GM18868 (cell line): ENCODE measurements at regions not wholly inside any gene's neighbourhood (a gene's known extent, or its start where the extent isn't known, plus 50 kb on each side); places are given as distances from the start of the nearest gene placed in this dataset.
"Not testable (repeated sequence)": the region's sequence is repeated elsewhere in the genome, so short reads cannot be mapped to it uniquely, and the experiment has no call there.

Source experiments
- ATAC-seq: cut with Tn5 transposase; IDR thresholded peaks from one replicate; pipeline ENCODE4 v1.9.1; 2021; ENCODE audit warnings: mild to moderate bottlenecking, moderate library complexity; ENCODE audit not compliant: unreplicated experiment

- not testable (repeated sequence) for ATAC-seq
Observed at GRCh38 chr16:31581065-31581464, 53.4 kb downstream of the AHSP start.

GRCh38 chr16:31601737-31602384, 74.2 kb downstream of the AHSP start:
- not testable (repeated sequence) for ATAC-seq

GRCh38 chr16:31618130-31618529, 90.4 kb downstream of the AHSP start:
- no peak for ATAC-seq

DNA sequence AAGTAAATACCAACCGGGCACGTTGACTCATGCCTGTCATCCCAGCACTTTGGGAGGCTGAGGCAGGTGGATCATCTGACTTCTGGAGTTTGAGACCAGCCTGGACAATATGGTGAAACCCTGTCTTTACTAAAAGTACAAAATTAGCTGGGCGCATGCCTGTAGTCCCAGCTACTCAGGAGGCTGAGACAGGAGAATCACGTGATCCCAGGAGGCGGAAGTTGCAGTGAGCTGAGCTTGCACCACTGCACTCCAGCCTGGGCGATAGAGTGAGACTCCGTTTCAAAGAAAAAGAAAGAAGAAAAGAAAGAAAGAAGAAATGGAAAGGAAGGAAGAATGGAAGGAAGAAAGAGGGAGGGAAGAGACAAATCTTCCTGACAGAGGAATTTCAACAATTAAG, 108.7 kb downstream of the AHSP start:
- ATAC-seq: no peak

DNA sequence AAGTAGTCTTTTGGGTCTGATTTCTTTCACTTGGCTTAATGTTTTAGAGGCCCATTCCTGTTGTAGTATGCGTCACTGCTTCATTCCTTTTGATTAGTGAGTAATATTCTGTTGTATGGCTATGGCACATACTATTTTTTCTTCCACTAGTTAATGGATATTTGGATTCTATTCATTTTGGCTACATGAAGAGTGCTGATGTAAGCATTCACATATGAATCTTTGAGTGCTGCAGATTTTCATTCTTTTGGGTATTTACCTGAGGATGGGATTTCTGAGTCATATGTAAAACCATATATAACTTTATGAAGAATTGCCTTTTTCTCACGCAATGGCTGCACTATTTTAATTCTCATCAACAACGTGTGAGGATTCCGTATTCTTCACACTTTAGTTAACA, 113.6 kb downstream of the AHSP start:
- ATAC-seq: no peak

DNA sequence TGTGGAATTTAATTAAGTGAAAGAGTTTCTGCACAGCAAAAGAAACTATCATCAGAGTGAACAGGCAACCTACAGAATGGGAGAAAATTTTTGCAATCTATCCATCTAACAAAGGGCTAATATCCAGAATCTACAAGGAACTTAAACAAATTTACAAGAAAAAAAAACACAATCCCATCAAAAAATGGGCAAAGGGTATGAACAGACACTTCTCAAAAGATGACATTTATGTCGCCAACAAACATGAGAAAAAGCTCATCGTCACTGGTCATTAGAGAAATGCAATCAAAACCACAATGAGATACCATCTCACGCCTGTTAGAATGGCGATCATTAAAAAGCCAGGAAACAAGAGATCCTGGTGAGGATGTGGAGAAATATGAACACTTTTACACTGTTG, 128.0 kb downstream of the AHSP start:
- not testable (repeated sequence) for ATAC-seq

DNA sequence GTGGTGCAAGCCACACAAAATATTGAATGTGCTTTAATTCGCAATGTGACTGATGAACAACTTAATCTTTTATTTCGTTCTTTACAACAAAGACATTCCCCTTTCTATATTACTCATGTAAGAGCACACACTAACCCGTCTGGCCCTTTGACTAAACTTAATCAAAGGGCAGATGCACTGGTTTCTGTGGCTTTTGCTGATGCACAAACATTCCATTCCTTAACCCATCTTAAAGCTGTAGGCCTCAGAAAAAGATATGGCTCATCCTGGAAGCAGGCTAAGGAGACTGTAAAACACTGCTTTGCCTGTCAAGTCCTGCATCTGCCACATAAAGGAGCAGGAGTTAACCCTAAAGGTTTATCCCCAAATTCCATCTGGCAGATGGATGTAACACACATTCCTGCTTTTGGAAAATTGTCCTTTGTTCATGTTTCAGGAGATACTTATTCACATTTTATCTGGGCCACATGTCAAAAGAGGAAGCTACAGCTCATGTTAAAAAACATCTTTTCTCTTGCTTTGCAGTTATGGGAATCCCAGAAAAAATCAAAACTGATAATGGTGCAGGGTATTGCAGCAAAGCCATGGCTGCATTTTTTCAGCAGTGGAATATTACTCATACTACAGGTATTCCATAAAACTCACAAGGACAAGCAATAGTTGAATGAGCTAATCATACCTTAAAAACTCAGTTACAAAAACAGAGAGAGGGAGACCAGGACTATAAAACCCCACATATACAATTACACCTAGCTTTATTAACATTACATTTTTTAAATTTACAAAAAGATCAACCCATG, 137.2 kb downstream of the AHSP start:
- no peak for ATAC-seq

GRCh38 chr16:31674686-31675085, 147.0 kb downstream of the AHSP start:
- no peak for ATAC-seq

GRCh38 chr16:31676731-31677130, 149.0 kb downstream of the AHSP start:
- ATAC-seq: no peak

DNA sequence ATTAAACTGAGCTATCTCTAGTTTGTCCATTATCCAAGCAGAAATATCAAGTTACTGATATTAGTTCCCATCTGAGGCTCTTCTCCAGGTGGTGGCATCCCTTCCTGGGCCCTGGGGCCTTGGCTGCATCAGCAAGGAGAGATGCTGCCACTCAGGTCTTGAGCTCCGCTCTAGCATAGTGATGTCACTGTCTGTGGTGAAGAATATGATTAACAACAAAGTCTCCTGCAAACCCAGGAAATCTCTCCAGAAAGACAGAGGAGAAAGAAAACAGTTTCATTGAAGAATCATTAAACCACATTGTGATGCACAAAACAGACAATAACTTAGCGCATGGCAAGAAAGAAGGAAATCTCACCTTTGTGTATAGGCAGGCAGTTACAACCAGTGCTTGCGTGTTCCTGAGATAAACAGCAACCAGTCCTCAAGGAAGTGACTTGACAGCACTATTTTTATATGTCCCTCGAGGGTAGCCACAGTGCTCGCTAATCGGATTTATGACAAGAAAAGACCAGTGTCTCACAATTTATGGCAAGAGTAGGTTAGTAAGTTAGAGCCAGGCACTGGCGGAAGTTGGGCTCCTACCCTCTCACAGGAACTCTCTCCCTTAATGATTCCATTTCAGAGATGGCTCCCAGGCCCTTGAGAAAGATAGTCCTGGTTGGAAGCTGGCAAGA, 151.1 kb downstream of the AHSP start:
- no peak for ATAC-seq

- ATAC-seq: not testable (repeated sequence)
Observed at GRCh38 chr16:31689331-31689730, 161.6 kb downstream of the AHSP start.

DNA sequence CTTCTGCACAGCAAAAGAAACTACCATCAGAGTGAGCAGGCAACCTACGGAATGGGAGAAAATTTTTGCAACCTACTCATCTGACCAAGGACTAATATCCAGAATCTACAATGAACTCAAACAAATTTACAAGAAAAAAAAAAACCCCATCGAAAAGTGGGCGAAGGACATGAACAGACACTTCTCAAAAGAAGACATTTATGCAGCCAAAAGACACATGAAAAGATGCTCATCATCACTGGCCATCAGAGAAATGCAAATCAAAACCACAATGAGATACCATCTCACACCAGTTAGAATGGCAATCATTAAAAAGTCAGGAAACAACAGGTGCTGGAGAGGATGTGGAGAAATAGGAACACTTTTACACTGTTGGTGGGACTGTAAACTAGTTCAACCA, 164.6 kb downstream of the AHSP start:
- not testable (repeated sequence) for ATAC-seq

DNA sequence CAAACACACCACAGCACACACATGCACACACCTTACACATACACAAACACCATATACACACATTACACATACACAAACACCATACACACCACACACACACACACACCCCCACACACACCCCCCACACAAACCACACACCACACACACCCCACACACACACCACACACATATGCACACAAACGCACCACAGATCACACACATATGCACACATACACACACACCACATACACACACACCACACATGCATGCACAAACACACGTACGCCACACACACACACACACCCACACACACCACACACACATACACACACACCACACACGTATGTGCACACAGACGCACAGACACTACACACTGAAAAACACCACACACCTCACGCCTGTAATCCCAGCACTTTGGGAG, 166.0 kb downstream of the AHSP start:
- no peak for ATAC-seq

- ATAC-seq: no peak
Observed at GRCh38 chr16:31694461-31694860, 166.8 kb downstream of the AHSP start.

- peak; percentile 58 for ATAC-seq
Observed at GRCh38 chr16:31695667-31696066, 168.0 kb downstream of the AHSP start.

GRCh38 chr16:31696968-31697743, 169.5 kb downstream of the AHSP start:
- ATAC-seq: no peak

- no peak for ATAC-seq
Observed at GRCh38 chr16:31697744-31698125, 170.0 kb downstream of the AHSP start.

DNA sequence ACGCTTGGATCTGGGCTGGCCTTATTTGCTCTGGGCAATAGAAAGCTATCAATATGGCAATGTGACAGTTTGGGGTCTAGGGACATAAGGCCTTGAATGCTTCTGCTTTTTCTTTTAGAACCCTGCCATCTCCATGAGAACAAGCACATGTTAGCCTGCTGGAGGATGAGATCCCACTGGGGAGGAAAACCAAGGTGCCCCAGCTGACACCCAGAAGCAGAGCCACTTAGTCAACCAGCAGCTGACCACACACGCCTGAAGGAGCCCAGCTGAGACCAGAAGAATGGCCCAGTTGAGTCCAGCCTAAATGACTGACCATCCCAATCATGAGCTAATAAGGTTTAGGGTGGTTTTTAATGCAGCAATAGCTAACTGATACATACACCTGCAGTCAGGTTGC, 171.2 kb downstream of the AHSP start:
- no peak for ATAC-seq

- no peak for ATAC-seq
Observed at GRCh38 chr16:31699601-31700000, 171.9 kb downstream of the AHSP start.

GRCh38 chr16:31700200-31700529, 172.5 kb downstream of the AHSP start:
- peak; percentile 97 for ATAC-seq
